ENCODE measurements at regions not wholly inside any gene's neighbourhood (a gene's known extent, or its start where the extent isn't known, plus 50 kb on each side); places are given as distances from the start of the nearest gene placed in this dataset.

- TF ChIP-seq CTCF (conservative IDR thresholded peaks at IDR 0.05; ENCODE audit: low read length) (no peak), EZH2phosphoT487 (IDR thresholded peaks at IDR 0.05; ENCODE audit: borderline replicate concordance) (no peak)
These were observed 323.4 kb downstream of the CDC14C start for GRCh38 chr7:49247759-49248158.

Data from Loucy (cell line).